RWPE1 (cell line): ENCODE measurements at regions not wholly inside any gene's neighbourhood (a gene's known extent, or its start where the extent isn't known, plus 50 kb on each side); places are given as distances from the start of the nearest gene placed in this dataset.

Source experiments
- CTCF ChIA-PET: fragments of 350-600 bp; sonication (Branson Sonifier 250); formaldehyde crosslinking; extraction: SDS; loops from one replicate; lab custom pipeline; 2021; lab: Yijun Ruan, JAX
- POLR2A ChIA-PET: fragments of 400-600 bp; formaldehyde crosslinking; extraction: SDS; loops from one replicate; lab custom pipeline; 2020; ENCODE audit warnings: antibody characterized with exemption; ENCODE audit not compliant: low non-redundant PET; lab: Yijun Ruan, JAX
- DNase-seq: peaks from one replicate; pipeline ENCODE4 v3.0.0; 2012; ENCODE audit warnings: low spot score
- H3K27ac ChIP-seq: fragments of 450-650 bp; 2 replicates; pipeline ENCODE4 v1.5.1; 2017
- TF ChIP-seq, protein P1 (sequence below): fragments of 450-650 bp; conservative IDR thresholded peaks from 2 replicates; pipeline ENCODE4 v1.5.1; 2017; ENCODE audit warnings: low read depth, mild to moderate bottlenecking

DNA sequence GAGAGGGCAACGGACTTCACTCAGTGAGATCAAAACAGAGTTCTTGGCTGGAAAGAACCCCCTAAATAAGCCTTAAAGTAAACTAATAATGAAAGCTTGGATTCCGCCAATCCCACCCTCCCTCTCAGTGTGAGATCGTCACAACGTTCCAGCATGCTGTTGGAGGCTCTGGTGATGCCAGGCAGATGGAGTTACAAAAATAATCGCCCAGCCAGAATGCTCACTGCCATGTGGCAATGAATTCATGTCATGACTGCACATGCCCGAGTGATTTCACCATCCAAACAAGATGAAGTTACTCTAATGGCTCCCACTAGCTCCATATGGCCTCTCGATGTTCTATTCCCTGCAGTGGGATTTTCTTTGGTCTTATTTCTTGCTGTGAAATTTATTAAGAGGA lies 248.0 kb downstream of the SPATA18 start:
- ChIA-PET POLR2A (no interaction called here), CTCF (interaction anchor here (0.6 kb wide), 1 partner anchor 40 kb away, joined by 3 read pairs; no protein-coding TSS in a partner anchor)
- H3K27ac ChIP-seq = no peak overlapping the region
- DNase-seq = no peak
- TF ChIP-seq, protein P1, sequence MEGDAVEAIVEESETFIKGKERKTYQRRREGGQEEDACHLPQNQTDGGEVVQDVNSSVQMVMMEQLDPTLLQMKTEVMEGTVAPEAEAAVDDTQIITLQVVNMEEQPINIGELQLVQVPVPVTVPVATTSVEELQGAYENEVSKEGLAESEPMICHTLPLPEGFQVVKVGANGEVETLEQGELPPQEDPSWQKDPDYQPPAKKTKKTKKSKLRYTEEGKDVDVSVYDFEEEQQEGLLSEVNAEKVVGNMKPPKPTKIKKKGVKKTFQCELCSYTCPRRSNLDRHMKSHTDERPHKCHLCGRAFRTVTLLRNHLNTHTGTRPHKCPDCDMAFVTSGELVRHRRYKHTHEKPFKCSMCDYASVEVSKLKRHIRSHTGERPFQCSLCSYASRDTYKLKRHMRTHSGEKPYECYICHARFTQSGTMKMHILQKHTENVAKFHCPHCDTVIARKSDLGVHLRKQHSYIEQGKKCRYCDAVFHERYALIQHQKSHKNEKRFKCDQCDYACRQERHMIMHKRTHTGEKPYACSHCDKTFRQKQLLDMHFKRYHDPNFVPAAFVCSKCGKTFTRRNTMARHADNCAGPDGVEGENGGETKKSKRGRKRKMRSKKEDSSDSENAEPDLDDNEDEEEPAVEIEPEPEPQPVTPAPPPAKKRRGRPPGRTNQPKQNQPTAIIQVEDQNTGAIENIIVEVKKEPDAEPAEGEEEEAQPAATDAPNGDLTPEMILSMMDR = no peak

GRCh38 chr4:52311464-52312125 lies 260.5 kb downstream of the SPATA18 start:
- no peak for DNase-seq
- H3K27ac ChIP-seq = no peak overlapping the region
- TF ChIP-seq, protein P1 = no peak
- ChIA-PET POLR2A (no interaction called here), CTCF (no interaction called here)

DNA sequence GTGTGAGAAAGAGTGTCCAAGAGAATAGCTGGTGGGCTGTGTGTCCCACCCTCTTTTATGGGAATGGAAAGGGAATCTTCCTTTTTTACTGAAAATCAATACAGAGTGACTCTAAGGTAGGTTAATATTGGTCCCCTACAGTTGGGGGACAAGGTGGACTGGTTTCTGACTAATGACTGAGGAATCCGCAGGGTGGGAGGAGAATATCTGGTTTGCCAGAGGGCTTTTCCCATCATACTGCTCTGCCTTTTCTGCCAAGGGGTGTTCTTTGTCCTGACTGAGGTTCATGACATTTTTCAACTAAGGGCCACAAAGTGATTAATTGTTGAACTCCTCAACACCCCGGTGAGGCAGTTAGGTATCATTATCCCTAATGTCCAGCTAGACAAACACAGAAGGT lies 261.6 kb downstream of the SPATA18 start:
- peak; percentile 46 for DNase-seq

DNA sequence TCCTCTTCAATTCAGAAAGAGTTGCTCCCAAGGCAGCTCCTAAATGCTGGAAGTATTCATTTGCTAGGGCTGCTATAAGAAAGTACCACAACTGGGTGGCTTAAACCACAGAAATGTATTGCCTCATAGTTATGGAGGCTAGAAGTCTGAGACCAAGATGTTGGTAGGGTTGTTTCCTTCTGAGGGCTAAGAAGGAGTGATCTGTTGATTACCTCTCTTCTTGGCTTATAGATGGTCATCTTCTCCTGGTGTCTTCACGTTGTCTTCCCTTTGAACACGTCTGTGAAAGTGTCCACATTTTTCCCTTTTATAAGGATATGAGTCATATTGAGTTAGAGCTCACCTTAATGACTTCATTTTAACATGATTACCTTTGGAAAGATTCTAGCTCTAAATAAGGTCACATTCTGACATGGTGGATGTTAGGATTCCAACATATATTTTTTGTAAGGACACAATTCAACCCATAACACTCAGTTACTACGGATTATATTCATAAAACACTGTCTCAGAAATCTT lies 266.3 kb downstream of the SPATA18 start:
- POLR2A ChIA-PET = no interaction called here

More for the DNA sequence above, 261.6 kb downstream of the SPATA18 start:
- POLR2A ChIA-PET = no interaction called here
- TF ChIP-seq, protein P1 = no peak
- CTCF ChIA-PET = no interaction called here
- H3K27ac ChIP-seq = no peak overlapping the region

DNA sequence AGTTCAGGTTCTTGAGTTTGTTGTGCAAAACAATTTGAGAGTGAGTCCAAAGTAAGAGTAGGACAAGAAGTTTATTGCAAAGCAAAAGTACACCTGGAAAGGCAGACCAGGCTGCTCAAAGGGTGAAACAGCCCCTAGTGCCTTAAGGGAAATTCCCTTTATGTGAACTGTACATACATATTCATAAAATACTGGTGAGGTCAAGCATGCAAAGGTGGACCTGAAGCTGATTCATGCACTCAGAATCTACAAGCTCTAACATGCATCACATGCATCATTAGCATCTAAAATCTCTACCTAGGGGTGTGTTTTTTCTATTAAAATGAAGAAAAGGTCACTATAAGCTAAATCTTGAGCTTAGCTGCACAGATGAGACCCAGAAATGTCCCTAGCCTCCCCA lies 266.9 kb downstream of the SPATA18 start:
- TF ChIP-seq, protein P1 = no peak
- POLR2A ChIA-PET = no interaction called here
- CTCF ChIA-PET = interaction anchor here (0.6 kb wide), 1 partner anchor 65 kb away, joined by 3 read pairs; no protein-coding TSS in a partner anchor
- peak; percentile 68 for DNase-seq
- no peak overlapping the region for H3K27ac ChIP-seq

More for the DNA sequence above, 266.3 kb downstream of the SPATA18 start:
- TF ChIP-seq, protein P1 = no peak
- CTCF ChIA-PET = no interaction called here
- no peak overlapping the region for H3K27ac ChIP-seq
- no peak for DNase-seq

GRCh38 chr4:52329894-52330293 lies 278.8 kb downstream of the SPATA18 start:
- no peak for DNase-seq
- no peak overlapping the region for H3K27ac ChIP-seq
- ChIA-PET CTCF (interaction anchor here (0.7 kb wide), 1 partner anchor 10 kb away, joined by 3 read pairs; no protein-coding TSS in a partner anchor), POLR2A (no interaction called here)
- TF ChIP-seq, protein P1 = no peak
